ENCODE measurements at regions not wholly inside any gene's neighbourhood (a gene's known extent, or its start where the extent isn't known, plus 50 kb on each side); places are given as distances from the start of the nearest gene placed in this dataset.

DNA sequence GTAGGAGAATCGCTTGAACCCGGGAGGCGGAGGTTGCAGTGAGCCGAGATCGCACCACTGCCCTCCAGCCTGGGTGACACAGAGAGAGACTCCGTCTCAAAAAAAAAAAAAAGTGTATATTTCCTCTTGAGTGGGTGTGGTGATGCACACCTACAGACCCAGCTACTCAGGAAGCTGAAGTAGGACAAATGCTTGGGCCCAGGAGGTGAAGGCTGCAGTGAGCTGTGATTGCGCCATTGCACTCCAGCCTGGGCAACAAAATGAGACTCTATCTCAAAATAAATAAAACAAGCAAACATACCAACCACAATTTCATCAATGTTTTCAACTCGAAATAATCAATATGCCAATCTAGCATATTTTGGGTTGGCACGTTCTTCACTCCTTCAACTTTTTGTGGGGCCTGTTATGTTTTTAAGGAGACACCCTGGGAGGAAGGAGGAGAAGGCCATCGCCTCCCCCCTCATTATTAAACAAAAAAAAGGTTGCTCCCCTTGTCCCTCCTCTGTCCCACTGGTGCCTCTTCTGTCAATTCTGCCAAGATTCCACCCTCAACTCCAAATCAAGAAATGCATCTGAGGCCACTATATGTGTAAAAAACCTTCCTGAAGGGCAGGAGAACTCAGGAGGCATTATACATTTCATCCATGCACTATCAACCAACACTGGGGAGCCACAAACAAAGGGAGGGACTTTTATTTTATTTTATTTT lies 52.4 kb upstream of the ATF7IP2 start:
- DNase-seq (ENCODE audit: low read depth), result no peak
- Histone ChIP-seq H3K36me3 (ENCODE audit: control insufficient read depth, insufficient read depth, low read length) (no peaks in the 10 kb centered on the region), H3K27me3 (ENCODE audit: control insufficient read depth, insufficient read depth, low read length) (no peaks in the 10 kb centered on the region), H3K4me3 (ENCODE audit: low read depth, low read length) (no peak overlapping the region)
- ChIA-PET POLR2A (no interaction called here), CTCF (no interaction called here)
- TF ChIP-seq, protein P1, sequence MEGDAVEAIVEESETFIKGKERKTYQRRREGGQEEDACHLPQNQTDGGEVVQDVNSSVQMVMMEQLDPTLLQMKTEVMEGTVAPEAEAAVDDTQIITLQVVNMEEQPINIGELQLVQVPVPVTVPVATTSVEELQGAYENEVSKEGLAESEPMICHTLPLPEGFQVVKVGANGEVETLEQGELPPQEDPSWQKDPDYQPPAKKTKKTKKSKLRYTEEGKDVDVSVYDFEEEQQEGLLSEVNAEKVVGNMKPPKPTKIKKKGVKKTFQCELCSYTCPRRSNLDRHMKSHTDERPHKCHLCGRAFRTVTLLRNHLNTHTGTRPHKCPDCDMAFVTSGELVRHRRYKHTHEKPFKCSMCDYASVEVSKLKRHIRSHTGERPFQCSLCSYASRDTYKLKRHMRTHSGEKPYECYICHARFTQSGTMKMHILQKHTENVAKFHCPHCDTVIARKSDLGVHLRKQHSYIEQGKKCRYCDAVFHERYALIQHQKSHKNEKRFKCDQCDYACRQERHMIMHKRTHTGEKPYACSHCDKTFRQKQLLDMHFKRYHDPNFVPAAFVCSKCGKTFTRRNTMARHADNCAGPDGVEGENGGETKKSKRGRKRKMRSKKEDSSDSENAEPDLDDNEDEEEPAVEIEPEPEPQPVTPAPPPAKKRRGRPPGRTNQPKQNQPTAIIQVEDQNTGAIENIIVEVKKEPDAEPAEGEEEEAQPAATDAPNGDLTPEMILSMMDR (IDR thresholded peaks at IDR 0.05; ENCODE audit: insufficient read depth, low read depth, low read length), result no peak

DNA sequence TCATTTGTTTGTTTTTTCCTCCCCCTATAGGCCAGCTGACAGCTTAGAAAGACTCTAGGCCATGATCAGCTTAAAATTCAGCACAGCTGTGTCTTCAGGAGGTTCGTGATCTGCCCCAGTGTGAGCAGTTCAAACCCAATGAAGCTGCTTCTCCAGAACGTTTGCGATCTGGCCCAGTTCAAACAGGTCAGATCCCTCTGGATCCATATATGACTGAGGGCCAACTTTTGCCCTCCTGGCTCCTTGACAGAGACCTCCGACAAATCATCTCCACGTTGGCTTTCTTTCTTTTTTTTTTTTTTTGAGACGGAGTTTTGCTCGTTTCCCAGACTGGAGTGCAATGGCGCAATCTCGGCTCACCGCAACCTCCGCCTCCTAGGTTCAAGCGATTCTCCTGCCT lies 50.2 kb upstream of the ATF7IP2 start:
- DNase-seq (ENCODE audit: low read depth), result no peak
- H3K36me3 ChIP-seq (ENCODE audit: control insufficient read depth, insufficient read depth, low read length), result no peaks in the 10 kb centered on the region
- no peak overlapping the region for H3K4me3 ChIP-seq (ENCODE audit: low read depth, low read length)
- TF ChIP-seq, protein P1 (IDR thresholded peaks at IDR 0.05; ENCODE audit: insufficient read depth, low read depth, low read length), result no peak
- H3K27me3 ChIP-seq (ENCODE audit: control insufficient read depth, insufficient read depth, low read length), result no peaks in the 10 kb centered on the region
- CTCF ChIA-PET, result no interaction called here
- POLR2A ChIA-PET, result no interaction called here
